Keratinocyte (primary cell): ENCODE measurements at regions not wholly inside any gene's neighbourhood (a gene's known extent, or its start where the extent isn't known, plus 50 kb on each side); places are given as distances from the start of the nearest gene placed in this dataset.
"Not testable (repeated sequence)": the region's sequence is repeated elsewhere in the genome, so short reads cannot be mapped to it uniquely, and the experiment has no call there.

Experiments used
- CTCF ChIP-seq, 3 experiments: IDR thresholded peaks in 1 of 3; conservative IDR thresholded peaks in 1 of 3; optimal IDR thresholded peaks in 1 of 3; 2 replicates in 2 of 3; 3 replicates in 1 of 3; pipeline versions ENCODE3 to v1.5.1; 2011; ENCODE audit warnings: low read length in 3 of 3, mild to moderate bottlenecking in 3 of 3, moderate library complexity in 2 of 3, control low read depth in 1 of 3, inconsistent platforms in 1 of 3; ENCODE audit not compliant: insufficient read depth in 2 of 3; ENCODE audit errors: extremely low read depth in 1 of 3
- EZH2 ChIP-seq: IDR thresholded peaks from one replicate; pipeline ENCODE4 v1.6.1; 2012; ENCODE audit warnings: inconsistent platforms, mild to moderate bottlenecking, low read length, moderate library complexity

DNA sequence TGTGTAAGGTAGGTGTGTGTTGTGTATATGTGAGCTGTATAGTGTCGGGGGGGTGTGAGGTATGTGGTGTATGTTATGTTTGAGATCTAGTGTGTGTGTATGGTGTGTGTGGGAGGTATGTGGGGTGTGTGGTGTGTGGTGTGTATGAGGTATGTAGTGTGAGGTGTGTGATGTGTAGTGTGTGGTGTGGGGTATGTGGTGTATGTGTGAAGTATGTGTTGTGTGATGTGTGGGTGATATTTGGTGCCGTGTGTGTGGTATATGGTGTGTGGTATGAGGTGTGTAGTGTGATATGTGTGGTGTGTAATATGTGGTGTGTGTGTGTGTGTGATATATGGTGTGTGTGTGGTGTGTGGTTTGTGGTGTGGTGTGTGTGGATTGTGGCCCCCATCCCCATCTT, 4451.2 kb upstream of the TPTE start:
- TF ChIP-seq CTCF (optimal IDR thresholded peaks at IDR 0.05 in 1 of 3, IDR thresholded peaks at IDR 0.05 in 1 of 3, conservative IDR thresholded peaks at IDR 0.05 in 1 of 3; ENCODE audit: extremely low read depth in 1 of 3, insufficient read depth in 2 of 3, low read length in 3 of 3); EZH2: not testable (repeated sequence)
